ENCODE measurements at regions not wholly inside any gene's neighbourhood (a gene's known extent, or its start where the extent isn't known, plus 50 kb on each side); places are given as distances from the start of the nearest gene placed in this dataset.

GRCh38 chr3:81161851-81162250, 599.6 kb downstream of the GBE1 start:
- no peak for TF ChIP-seq POLR2A (IDR thresholded peaks at IDR 0.05)
- TF ChIP-seq EP300 (IDR thresholded peaks at IDR 0.05), result no peak

Data from gastroesophageal sphincter (tissue), 2 donors.